ENCODE measurements at regions not wholly inside any gene's neighbourhood (a gene's known extent, or its start where the extent isn't known, plus 50 kb on each side); places are given as distances from the start of the nearest gene placed in this dataset.

DNA sequence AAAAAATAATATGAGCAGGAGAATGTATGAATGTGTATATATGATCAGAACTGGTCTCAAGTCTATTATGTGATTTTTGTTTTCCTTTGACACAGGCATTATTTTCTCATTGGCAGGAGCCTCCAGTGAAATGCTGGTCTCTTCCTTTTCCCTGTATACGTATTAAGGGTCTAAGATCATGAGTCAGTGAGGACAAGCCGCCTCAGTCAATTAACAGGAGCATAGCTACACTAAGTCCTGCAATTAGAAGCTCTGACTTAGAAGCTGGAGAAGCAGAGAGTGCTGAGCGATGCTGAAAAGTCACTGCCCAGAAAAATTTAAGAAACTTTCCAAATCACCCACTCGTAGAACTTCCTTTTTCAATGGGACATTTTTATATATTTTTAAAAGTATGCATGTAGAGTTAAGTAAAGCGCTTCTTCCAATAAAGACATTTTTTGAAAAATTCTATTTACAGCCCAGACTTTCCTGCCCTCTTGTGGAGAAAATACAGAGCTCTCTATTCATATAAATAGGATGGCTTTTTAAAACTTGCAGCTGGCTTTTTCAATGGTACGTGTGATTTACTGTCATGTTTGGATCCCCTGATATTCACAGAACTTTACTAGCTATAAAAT lies 70.2 kb upstream of the PSMD7 start:
- Histone ChIP-seq H3K79me2 (ENCODE audit: insufficient read depth, low read length) (no peaks in the 10 kb centered on the region), H3K36me3 (ENCODE audit: control insufficient read depth in 1 of 2, insufficient read depth in 2 of 2, low read length in 2 of 2) (no peaks in the 10 kb centered on the region), H3K4me2 (ENCODE audit: low read length) (no peak overlapping the region), H2AFZ (ENCODE audit: low read depth, low read length, poor library complexity, severe bottlenecking) (no peak overlapping the region), H3K9me2 (ENCODE audit: insufficient read depth) (no peaks in the 10 kb centered on the region), H3K27me3 (ENCODE audit: insufficient read depth, low read length) (peaks cover 18% of the 10 kb centered on the region), H3K4me3 (replicated peaks in 1 of 2; ENCODE audit: low read depth in 1 of 2, low read length in 2 of 2) (no peak overlapping the region), H3K4me1 (ENCODE audit: control insufficient read depth in 1 of 2, insufficient read depth in 2 of 2, low read length in 2 of 2) (no peaks in the 10 kb centered on the region), H3K27ac (ENCODE audit: low read depth, low read length) (no peak overlapping the region), H3K9me3 (ENCODE audit: control insufficient read depth in 1 of 2, insufficient read depth in 1 of 2, low read depth in 1 of 2, low read length in 2 of 2) (no peaks in the 10 kb centered on the region), H4K20me1 (ENCODE audit: insufficient read depth) (no peaks in the 10 kb centered on the region), H3K9ac (ENCODE audit: low read length) (no peak overlapping the region)
- CTCF ChIA-PET: interaction anchor here (0.7 to 1.8 kb wide), 16 partner anchors 9 to 270 kb away, joined by 3 to 30 read pairs (median 4); no protein-coding TSS in a partner anchor
- intact Hi-C loops (cut with micrococcal nuclease): no loop called here
- DNase-seq (ENCODE audit: low read depth, low spot score): peak; percentile 16
- POLR2A ChIA-PET: no interaction called here
- RAD21 ChIA-PET (ENCODE audit: low non-redundant PET in 1 of 2, low total read pairs in 2 of 2, uncharacterized antibody in 2 of 2, unreplicated experiment in 2 of 2): interaction anchor here in 1 of 2 experiments (1.0 kb wide), 1 partner anchor 162 kb away, joined by 3 read pairs; no protein-coding TSS in a partner anchor
- TF ChIP-seq RAD21 (IDR thresholded peaks at IDR 0.05; ENCODE audit: low read depth): peak; percentile 63
- peak; percentile 36 to 61 (median 48); a peak in 4 of 6 replicates for TF ChIP-seq CTCF (IDR thresholded peaks at IDR 0.05 in 2 of 3, conservative IDR thresholded peaks at IDR 0.05 in 1 of 3; ENCODE audit: borderline replicate concordance in 1 of 3, insufficient read depth in 1 of 3, low read depth in 2 of 3, low read length in 2 of 3)
- TF ChIP-seq REST (IDR thresholded peaks at IDR 0.05; ENCODE audit: low read depth): no peak
- no TSS peak for BruUV-seq (replicated peaks)
- peak; percentile 61 for ATAC-seq
